COLO668 (cell line): ENCODE measurements at regions not wholly inside any gene's neighbourhood (a gene's known extent, or its start where the extent isn't known, plus 50 kb on each side); places are given as distances from the start of the nearest gene placed in this dataset.

Experiments used
- DNase-seq: peaks from one replicate; lab custom pipeline; 2025; ENCODE audit not compliant: unreplicated experiment; lab: John Stamatoyannopoulos, UW

DNA sequence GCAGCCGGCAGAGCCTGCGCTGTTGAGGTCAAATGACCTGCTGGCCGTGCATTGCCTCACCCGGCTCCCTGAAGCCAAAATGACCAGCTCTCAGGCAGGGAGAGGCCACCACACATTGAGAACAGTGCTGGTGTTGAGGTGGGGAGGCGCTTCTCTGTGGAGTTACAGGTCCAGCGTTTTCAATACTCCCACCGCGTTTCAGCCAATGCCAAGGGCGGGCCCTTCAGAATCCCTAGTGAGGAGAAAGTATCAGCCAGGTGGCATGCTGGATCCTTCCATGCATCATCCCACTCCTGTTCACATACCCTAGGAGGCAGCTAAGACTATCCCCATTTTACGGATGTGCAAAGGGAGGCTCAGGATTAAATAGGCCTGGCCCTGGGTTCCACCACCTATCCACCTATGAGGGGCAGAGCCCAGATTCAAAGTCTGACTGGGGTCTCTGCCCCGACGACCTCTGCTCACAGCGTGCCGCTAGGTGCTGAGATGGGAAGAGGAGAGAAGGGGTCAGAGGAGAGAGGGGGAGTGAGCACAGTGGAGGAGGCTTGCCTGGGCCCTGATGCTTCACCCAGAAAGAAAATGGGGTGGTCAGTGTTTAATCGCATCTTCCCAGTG is 137.6 kb upstream of the ID2 start:
- no peak for DNase-seq

DNA sequence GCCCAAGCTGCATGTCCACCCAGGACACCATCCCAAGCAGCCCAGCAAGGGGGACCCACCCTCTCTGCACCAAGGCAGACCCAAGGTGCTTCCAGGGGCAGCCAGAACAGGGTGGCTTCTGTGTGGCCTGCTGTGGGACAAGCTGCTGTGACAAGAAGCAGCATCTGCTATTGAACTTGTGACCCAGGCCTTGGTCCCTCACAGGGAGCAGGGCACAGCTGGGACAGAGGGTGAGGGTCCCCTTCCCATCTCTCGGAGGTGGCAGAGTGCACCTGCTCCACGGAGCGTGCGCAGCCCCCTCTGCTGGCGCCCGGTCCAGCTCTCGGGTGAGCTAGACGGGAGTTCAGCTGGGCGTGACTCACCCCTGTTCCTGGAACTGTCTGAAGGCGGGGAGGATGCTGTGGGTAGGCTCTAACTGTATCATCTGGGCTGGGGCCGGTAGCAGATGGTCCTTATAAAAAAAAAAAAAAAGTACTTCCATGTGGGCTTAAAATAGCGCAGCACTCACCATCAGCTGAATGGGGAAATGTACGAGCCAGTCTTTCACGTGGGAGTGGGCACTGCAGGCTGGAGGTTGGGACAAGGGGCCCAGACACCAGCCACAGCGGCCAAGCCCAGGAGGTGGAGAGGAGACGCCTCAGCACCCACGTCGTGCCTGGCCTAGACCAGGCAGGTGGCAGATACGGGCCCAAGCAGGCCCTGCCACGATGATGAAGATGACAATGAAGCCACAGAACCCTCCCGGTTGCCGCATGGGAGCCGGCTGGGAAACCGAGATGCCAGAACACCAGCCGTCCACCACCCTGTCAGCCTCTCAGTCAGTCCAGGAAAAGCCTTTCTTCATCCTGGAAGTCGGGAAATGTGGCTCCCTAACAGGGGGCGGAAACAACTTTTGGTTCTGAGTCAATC is 136.8 kb upstream of the ID2 start:
- DNase-seq, result peak; percentile 87

DNA sequence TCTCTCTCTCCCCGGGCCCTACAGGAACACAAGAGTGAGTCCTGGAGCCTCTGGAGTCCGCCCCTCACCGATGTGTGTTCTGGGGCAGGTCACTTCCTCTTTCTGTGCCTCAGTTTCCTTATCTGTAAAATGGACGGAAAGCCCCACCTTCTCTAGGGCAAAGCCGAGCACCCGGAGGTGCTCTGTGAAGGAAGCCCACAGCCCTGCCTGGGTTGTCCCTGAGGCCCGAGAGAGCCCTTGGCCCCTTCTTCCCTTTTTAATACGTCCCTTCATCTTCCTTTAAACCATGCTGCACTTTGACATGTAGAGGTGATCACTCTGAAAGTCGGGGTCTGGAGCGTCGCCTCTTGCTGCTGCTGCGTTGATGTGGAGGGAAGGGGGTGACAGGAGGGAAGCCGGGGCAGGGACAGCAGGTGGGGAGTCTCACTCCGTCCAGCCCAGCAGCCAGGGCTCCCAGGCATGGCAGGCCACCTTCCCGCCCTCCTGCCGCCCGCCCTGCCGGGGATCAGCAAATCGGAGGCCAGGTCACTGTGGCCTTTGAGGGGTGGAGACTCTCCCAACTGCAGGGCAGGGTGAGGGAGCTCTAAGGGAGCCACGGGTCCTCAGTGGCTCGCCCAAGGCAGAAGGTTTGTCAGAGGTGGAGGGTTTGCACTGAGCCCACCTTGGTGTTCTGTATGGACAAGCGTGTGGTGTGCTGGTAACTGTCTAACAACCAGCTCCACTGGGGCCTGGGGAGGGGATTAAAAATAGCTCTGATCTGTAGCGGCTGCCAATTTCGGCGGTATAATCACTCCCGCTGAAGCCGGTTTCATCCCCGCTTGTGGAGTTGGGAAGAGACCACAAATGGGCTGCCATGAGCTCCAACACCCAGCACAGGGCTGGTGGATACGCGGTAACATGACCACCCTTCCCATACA is 135.9 kb upstream of the ID2 start:
- DNase-seq, result no peak

DNA sequence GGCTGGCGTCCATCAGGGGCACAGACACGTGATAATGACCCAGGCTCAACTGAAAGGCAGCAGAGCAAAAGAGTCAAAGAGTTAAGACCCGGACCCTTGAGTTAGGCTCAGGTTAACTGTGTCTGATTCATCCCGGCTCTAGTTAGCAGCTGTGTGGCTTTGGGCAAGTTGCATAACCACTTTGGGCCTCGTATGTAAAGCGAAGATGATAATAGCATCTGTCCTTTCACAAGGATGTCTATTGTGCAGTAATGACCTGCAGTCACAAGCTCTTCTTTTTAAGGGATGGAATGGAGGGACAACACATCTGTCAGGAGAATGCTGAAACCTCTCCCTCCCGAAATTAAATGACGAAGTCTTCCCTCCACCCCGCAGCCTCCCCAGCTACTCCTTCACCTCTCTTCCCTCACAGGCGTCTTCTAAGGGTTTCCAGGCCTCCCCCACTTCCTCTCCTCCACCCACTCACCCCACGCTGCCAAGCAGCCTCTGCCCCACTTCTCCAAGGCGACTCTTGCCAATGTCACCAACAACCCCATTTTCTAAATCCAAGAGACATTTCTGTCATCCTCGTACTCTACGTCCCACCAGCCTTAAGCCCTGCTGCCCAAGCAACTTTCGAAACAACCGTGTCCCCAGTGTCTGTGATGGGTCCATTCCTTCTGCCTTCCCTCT is 135.1 kb upstream of the ID2 start:
- DNase-seq, result peak; percentile 21

DNA sequence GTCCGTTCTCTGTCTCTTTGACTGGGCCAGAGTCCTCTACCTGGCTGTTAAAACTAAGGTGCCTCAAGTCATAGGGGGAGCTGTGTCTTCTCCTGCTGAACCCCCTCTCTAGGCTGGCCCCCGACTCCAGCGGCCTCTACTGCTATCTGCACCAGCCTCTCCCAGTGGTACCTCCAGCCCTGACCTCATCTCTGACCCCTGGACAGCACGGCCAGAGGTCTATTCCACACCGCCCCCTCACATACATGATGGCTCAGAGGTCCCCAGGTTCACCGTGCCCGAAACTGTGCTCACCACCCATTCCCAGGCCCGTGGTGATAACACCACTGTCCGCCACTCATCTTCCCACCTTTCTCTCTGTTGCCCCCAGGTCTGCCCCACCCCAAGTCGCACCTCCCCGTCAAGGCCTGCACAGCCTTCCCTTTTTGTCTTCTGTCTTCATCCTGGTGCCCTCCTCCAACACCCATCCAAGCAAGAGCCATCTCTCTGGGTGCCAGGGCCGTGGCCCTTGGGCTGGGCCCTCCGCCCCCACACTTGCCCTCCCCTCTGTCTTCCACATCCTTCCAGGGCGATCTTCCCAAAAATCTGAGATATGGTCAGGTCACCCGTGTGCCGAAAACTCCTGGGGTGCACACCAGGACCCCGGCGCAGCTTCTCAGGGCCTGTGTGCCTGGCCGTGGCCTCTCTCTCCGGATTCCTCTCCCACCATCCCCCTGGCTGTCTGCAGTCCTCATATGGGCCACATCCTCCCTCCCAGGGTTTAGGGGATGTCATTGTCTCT is 134.4 kb upstream of the ID2 start:
- no peak for DNase-seq

DNA sequence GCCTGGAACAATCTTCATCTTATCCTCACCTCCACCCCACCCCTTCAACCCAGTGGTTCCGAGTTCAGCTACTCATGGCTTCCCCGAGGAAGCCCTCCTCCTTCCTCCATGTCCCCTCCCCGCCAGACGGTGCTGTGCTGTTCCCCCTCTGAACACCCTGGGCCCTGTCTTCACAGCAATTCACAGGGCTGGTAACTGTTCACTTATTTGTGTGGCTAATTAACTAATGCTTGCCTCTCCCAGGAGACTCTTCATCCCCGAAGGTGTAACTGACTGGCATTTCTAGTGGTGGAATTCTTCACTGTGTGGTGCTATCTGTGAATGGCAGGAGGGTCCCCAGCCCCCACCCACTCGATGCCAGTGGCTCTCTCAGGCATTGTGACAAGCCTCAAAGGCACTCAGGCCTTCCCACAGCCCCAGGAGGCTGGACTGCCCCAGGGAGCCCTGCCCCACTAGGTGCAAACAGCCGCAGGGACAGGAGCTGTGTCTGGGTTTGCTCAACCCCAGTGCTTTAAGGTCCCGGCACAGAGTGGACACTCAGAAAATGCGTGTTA is 133.7 kb upstream of the ID2 start:
- peak; percentile 66 for DNase-seq

GRCh38 chr2:8548619-8549150 is 133.2 kb upstream of the ID2 start:
- peak; percentile 82 for DNase-seq

DNA sequence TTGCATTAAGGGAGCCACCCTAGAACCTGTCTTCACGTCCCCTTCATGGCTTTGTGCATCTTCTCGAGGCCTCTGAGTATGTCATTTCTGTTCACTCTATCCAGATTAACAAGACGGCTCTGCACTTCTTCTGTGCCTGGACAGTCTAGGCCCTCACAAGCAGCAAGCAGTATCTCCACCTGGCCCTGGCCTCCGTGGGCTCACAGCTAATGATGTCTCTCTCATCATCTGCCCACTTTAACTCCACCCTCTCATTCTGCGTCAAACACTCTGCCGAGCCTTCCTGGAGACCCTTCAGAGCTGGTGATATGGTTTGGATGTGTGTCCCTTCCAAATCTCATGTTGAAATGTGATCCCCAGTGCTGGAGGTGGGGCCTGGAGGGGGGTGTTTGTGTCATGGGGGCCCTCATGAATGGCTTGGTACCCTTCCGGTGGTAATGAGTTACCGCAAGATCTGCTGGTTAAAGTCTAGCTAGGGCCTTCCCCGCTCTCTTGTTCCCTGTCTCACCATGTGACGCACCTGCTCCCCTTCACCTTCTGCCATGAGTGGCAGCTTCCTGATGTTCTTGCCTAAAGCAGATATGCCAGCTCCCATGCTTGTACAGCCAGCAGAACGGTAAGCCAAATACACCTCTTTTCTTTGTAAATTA is 132.5 kb upstream of the ID2 start:
- DNase-seq, result peak; percentile 71

- no peak for DNase-seq
These were observed 131.9 kb upstream of the ID2 start for GRCh38 chr2:8549942-8550341.

- no peak for DNase-seq
These were observed 131.4 kb upstream of the ID2 start for GRCh38 chr2:8550481-8550880.

GRCh38 chr2:8550937-8551621 is 130.8 kb upstream of the ID2 start:
- no peak for DNase-seq

GRCh38 chr2:8551622-8552074 is 130.2 kb upstream of the ID2 start:
- no peak for DNase-seq

GRCh38 chr2:8552293-8552801 is 129.5 kb upstream of the ID2 start:
- DNase-seq, result no peak

GRCh38 chr2:8553643-8554042 is 128.2 kb upstream of the ID2 start:
- no peak for DNase-seq

DNA sequence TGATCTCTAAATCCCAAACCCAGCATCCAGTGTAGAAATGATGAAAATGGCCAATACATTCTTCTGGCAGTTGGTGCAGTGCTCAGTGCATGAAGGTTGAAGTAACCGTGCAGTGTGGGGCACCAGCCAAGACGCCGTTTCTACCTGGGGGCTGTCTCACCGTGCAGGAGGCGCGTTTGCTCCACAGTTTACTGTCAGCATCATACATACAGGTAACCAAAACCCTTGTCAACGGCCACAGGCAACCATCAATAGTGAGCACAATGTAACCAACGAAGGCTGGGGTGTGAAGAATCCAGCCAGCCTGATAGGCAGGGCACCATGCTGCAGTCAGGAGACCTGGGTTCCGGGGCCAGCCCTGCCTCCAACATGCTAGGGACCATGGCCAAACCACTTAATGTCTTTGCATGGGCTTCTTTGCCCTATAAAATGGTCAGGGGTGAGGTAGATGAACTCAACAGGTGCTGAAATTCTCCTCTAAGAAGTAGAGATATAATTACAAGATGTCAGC is 127.5 kb upstream of the ID2 start:
- DNase-seq, result no peak

DNA sequence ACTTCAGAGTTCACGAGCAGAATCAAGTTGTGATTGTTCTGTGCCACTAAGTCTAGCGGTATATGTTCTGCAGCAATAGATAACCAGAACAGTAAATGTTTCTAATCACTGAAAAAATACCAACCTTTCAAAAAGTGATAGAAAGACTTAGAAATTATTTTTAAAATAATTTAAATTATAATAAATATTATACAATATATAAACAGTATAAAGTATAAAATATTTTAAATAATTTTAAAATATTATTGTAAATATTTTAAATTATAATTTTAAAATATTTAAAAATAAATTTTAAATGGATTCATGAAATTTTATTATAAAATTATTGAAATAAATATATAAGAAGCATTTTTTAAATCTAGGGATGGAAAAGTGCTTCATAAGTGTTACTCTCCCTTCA is 126.3 kb upstream of the ID2 start:
- DNase-seq, result no peak

DNA sequence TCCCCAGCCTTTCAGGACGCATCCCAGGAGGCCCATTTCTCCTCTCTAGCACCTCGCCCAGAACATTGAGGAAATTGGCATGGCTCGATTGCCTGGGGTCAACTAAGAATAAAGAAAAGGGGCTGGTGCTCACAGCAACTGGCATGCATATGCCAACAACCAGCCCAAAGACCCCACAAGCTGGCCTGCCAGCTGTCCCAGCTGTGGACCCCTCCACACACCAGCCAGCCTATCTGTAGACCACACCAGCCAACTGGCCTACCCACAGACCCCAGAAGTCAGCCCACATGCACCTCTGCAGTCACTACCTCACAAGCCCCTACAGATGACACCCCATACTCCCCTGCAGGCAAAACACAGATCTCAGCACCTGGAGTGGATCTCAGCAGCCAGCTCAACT is 123.8 kb upstream of the ID2 start:
- DNase-seq, result no peak

- DNase-seq, result no peak
These were observed 122.9 kb upstream of the ID2 start for GRCh38 chr2:8558956-8559355.
